ENCODE measurements at regions not wholly inside any gene's neighbourhood (a gene's known extent, or its start where the extent isn't known, plus 50 kb on each side); places are given as distances from the start of the nearest gene placed in this dataset.
A peak's percentile ranks its signal among the peaks of the same experiment; 100 is the strongest.
"Not testable (repeated sequence)": the region's sequence is repeated elsewhere in the genome, so short reads cannot be mapped to it uniquely, and the experiment has no call there.

DNA sequence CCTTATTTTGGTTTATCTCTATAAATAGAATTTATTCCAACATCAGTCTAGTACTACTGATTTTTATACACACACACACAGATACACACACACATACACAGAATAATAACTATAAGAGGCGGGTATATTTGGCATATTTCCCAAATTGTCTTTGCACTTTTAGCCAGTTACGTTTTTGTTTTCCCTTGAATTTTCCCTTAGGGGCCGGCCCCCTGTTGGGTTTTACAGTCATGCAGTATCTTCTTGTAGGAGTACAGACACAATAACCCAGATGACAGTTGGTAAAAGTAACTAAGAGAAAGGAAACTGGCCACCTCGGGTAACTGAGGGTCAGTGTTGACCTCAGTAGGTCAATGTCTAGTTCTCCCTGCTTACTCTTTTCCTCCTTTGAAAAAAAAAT is 50.9 kb downstream of the DISP1 start:
- DNase-seq (ENCODE audit: low spot score) = no peak

DNA sequence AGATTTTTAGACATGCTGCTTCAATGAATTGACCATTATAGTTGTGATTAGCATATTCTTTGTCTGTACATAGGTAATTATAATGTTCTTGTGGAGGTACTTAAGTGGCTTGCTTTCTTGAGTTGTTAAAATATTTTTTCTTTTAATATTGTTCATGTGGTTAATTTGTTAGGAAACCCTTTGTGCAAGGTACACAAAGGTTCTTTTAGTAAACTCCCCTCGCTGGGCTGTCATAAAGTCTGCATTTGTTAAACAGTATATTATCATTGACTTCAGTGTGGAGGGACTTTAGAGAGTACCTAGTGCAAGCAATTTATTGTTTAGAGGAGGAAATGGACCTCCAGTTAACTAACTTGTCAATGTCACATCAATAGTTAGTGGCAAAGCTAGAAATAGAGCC is 52.5 kb downstream of the DISP1 start:
- no peak for DNase-seq (ENCODE audit: low spot score)

DNA sequence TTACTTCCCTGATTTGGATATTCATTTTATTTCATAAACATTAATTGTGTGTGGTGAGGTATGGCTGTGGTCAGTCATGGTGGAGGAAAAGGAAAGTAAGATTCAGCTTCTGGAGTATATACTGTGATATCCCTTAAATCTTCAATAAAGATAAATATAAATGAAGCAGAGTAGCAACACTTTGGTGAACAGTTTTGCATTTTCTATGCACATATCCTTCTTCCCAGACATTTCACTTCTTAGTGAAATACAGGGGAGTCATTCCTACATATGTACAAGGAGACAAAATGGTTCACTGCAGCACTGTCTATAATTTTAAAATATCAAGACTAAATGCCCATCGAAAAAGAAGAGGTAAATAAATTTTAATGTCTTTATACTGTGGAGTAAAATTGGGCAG is 61.3 kb downstream of the DISP1 start:
- DNase-seq (ENCODE audit: low spot score) = no peak

DNA sequence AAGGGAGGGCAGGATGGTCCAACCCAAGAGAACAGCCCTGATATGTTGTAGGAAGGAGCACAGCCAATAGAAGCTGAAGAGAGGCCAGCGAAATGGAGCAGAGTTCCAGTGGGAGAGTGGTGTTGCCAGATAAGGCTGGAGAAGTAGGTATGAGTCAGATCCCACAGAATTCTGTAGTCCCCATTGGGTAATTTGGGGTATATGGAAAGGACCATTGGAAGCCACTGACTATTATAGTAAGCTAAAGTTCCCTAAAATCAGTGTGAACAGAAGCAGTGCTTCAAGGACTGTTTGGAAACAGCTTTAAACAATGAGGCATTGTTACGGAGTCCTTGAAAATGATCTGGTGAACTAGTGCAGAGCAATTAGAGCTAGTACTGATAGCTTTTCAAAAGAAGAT is 63.0 kb downstream of the DISP1 start:
- no peak for DNase-seq (ENCODE audit: low spot score)

DNA sequence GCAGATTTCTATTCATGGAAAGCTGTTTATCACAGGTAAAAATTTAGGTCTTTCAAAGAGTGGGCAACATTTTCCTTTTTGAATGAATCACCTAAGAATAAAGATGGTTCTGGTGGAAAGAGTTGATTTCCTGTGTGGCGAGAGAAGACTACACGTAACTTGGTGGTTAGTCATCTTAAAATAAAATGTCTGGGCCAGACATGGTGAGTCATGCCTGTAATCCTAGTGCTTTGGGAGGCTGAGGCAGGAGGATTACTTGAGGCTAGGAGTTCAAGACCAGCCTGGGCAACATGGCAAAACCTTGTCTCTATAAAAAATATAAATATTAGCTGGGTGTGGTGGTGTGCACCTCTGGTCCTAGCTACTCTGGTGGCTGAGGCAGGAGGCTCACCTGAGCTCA is 65.7 kb downstream of the DISP1 start:
- DNase-seq (ENCODE audit: low spot score) = peak; percentile 49

DNA sequence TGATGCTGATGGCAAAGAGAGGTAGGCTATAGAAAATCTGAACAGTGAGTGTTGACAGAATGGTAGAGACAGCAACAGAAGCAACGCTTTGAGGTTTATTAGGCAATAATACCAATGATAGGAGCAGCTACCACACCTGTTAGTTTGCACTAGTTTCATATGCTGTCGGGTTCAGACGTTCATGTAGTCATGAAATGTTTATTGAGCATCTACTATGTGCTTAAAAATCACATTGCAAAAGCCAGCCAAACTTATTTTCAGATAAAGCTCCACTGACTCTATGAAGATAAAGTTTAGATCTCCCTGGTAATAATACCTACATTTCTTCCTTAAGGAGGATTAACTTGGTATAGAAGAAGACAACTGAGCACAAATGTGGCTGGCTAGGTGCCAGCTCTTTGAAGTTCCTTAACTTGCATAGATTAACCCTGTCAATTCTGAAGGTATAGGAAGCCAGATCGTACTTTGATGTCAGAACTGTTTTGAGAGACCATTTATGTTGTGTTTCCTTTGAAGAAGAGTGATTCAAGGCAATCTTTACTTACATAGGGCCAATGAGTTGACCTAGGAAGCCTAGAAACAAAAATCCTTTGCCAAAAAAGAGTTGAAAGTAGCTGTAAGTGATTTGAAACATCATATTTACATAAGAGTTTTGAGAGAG is 71.5 kb downstream of the DISP1 start:
- DNase-seq (ENCODE audit: low spot score) = no peak

DNA sequence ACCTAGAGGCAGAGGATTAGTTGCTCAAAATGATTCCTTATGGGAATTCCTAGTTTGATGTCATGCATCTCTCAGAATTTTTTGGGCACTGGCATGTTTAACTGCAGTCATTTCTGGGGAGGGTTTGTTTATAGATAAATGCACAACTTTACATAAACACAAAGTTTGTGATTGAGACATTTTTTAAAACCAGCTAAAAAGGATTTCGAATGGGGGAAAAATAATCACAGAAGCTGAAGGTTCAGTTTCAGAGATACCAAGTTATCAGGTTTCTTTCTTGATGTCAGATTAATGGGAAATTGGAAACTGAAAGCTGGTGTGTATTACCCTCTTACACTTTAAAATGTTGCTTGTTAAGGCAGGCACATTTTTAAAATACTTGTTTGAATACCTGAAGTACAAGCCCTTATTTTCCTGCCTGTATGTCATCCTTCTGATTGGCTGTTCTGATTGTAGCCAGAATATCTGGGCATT is 72.1 kb downstream of the DISP1 start:
- DNase-seq (ENCODE audit: low spot score) = no peak

DNA sequence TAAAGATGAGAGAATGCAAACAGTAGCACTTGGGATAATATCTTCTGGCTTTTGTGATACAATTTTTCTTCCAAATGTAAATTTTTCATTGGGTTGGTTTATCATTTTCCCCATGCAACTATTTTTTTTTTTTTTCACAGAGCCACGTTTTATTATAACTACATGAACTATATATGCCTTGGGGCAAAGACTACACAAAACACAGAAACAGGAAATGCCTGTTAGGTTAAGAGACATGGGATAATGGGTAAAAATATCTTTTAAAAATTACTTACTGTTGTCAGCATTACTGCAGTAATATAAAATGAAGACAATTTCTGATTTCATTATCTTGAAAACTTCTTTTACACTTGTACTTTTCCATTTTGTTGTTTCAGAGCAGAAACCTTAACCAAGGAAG is 74.6 kb downstream of the DISP1 start:
- no peak for DNase-seq (ENCODE audit: low spot score)

DNA sequence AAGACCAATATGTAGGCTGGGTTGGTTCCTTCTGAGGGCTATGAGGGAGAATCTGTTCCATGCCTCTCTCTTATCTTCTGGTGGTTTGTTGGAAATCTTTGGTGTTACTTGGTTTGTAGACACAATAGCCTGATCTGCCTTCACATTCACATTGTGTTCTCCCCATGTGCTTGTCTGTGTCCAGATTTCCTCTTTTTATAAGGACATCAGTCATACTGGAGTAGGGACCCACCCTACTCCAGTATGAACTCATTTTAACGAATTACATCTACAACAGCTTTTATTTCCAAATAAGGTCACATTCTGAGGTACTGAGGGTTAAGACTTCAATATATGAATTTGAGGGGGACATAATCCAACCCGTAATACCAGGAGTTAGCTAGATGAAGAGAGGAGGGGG is 75.9 kb downstream of the DISP1 start:
- DNase-seq (ENCODE audit: low spot score) = no peak

DNA sequence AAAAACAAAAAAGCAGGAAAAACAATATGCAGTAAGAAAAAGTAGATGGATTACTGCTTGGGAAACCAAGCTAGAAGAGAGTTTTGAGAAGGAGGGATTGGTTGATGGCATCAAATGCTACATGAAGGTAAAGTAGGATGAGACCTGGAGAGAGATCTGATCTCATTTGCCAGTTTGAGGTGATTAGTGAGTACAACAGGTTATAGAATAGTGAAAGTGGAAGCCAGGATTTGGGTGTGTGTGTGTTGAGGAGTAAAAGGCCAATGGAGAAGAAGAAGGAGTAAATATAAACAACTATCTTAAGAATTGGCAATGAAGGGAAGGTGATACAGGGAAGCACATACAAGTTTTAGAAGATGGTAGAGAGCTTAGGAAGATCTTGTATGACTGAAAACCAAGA is 76.7 kb downstream of the DISP1 start:
- no peak for DNase-seq (ENCODE audit: low spot score)

DNA sequence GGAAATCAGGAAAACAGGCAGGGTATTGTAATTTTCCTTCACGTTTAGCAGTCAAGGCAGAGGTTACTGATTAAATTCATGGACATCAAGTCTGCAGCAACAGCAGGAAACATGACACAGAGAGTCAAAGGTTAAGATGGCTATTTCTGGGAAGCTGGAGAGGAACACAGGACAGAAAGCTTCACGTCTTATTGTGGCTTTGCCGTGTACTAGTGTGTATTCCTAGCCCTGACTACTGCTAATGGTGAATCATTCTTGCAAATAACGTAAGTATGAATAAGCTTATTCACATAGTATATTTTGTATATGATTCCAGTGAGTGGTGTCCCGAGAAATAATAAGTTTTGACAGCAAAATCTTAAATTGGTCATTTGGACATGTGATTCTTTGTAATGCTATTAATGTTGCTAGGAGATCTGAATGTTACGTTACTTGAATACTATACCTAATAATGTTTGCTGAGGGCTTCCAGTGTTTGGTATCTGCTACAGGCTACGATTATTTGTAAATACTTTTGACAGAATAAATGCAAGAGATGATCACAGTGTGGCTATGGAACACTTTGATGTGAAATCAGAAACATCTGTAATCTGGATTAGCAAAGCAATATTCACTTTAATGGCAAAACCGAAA is 77.4 kb downstream of the DISP1 start:
- peak; percentile 96 for DNase-seq (ENCODE audit: low spot score)

DNA sequence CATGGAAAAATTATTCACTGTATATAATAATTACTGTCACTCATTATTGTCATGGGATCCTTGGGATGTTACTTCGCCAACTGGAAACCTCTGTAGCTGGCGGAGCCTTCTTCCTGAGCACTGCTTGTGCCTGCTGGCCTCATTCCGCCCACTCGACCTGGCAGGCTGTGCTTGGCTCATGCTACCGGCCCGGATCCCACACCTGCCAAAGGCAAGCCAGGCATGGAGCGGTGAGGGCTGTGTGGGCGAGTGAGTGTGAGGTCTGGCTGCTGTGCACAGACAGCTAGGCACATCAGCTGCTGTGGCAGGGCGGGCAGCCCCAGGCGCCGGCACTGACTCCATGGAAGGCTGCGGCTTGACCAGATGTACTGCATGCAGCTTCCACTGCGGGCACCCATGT is 78.4 kb downstream of the DISP1 start:
- no peak for DNase-seq (ENCODE audit: low spot score)

DNA sequence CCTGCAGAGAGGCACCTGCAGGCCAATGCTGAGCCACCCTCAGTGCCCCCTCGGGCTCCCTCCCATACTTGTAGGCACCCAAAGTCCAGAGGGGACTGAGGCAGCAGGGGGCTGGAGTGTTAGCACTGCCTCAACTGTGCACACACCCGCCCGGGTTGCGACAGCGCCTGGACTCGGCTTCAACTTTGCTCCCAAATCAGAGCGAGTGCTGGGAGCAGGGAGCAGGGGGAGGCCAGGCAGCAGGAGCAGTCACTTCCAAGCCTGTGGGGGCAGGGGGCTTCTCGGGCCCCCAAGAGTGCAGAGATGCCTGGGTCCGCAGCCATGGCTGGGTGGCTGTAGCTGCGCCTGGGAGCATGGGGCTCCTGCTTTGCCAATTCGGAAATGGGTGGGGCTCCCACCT is 79.5 kb downstream of the DISP1 start:
- DNase-seq (ENCODE audit: low spot score) = no peak

DNA sequence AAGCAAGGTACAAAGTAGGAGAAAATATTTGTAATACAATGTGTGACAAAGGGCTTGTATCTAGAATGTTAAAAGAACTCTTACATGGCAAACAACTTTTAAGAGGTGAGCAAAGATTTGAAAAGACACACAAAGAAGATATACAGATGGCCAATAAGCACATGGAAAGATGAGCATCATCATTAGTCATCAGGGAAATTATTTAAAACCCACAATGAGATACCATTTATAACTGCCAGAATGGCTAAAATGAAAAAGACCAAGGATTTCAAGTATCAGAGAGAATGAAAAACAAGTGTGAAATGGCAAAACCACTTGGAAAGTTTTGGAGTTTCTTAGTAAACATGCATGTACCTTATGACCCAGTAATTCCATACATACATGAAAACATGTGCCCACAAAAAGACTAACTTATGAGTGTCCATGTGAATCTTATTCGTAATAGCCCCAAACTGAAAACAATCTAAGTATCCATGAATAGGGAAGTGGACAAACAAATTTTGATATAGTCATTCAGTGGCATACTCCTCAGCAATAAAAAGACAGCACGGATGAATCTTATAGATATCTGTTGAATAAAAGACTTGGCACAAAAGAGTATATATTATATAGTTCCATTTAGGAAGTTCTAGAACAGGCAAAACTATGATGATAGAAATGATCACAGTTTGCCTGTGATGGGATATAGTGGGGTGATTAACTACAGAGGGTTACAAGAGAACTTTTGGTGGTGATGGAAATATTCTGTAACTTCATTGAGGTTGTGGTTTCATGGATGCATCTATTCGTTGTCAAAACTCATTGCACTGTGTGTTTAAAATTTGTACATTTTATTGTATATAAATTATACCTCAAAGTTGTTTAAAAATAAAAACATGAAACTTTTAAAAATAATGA is 82.0 kb downstream of the DISP1 start:
- no peak for DNase-seq (ENCODE audit: low spot score)

DNA sequence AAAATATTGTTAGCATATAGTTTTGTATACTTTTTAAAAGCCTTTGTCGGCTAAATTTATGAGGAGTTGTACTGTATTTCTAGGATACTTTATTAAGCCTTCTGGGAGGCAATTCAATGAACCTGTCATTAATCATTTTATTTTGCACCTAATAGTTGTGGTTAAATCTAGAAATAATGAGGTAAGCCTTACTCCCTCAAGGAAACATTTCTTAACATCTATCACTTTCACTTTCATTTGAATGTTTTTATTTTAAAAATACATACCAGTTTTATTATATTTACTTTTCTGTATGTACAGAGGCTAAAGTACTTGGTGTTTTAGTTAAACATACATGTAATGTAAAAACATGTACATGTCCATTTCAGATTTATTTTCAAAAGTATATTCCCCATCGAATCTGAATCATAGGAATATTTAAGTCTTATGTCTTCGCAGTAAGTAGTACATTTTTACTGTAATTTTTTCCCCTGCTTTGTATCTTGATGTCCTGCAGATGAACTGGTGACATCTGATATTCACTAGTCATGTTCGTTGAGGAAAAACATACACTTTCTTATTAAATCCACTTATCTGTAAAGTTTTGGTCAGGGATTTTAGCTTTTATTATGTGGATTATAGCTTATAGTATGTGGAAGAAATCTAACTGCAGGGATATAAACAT is 82.8 kb downstream of the DISP1 start:
- no peak for DNase-seq (ENCODE audit: low spot score)

DNA sequence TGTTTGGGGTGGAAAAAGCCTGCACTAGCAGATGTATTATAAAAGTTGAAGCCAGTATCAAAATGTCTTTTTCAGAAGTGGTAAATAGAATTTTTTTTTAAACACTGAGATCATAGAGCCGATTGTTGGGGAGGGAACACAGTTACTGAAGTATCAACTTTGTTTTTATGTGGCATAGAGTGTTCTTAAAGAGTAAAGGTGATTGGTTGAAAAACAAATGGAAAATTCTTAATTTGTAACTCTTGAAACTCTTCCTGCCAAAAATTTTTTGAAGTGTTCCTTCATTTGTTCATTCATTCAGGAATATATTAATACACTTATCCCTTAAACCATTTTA is 83.3 kb downstream of the DISP1 start:
- DNase-seq (ENCODE audit: low spot score) = no peak

DNA sequence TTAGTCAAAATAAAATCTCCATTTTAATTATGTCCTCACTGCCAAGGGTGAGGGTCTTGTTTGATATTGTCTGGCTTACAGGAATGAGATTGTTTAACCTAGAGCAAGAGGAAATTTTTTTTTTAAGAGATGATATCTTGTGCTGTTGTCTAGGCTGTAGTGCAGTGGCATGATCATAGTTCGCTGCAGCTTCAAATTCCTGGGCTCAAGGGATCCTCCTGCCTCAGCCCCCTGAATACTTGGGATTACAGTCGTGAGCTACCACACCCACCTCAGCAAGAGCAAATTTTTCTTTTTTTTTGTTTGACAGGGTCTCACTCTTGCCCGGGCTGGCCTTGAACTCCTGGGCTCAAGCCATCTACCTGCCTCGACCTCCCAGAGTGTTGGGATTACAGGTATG is 84.6 kb downstream of the DISP1 start:
- DNase-seq (ENCODE audit: low spot score) = no peak

DNA sequence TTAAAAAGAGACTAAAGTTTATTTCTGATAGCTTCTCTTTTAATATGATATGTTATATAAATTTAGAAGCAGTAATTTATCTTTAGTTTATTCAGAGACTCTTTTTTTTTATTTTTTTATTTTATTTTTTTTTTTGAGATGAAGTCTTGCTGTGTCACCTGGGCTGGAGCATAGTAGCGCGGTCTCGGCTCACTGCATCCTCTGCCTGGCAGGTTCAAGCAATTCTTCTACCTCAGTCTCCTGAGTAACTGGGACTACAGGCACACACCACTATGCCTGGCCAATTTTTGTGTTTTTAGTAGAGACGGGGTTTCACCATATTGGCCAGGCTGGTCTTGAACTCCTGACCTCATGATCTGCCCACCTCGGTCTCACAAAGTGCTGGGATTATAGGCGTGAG is 89.6 kb downstream of the DISP1 start:
- no peak for DNase-seq (ENCODE audit: low spot score)

DNA sequence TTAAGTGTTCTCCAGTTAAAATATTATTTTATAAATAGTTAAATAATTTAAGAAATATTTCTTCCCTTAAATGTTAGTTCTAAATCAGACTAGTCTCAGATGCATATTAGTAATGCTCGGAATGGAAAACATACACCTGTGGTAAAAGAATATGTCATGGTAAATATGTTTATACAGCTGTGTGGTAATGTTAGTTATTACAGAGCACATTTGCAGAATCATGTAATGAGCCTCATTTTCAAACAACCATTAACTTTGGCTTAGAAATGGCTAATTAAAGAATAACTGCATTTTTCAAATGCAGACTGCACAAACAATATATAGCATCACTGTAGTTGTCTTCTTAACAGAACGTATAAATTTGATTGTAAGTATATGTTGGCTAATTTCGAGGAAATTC is 90.3 kb downstream of the DISP1 start:
- no peak for DNase-seq (ENCODE audit: low spot score)

DNA sequence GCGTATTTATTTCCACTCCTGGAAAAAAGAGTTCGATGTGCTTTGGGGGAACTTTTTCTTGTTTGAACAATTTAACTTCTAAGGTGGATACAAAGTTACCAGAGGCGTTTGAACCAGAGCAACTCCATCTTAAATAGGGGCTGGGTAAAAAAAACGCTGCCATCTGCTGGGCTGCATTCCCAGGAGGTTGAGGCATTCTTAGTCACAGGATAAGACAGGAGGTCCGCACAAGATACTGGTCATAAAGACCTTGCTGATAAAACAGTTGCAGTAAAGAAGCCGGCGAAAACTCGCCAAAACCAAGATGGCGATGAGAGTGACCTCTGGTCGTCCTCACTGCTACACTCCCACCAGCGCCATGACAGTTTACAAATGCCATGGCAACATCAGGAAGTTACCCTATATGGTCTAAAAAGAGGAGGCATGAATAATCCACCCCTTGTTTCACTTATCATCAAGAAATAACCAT is 91.5 kb downstream of the DISP1 start:
- not testable (repeated sequence) for DNase-seq (ENCODE audit: low spot score)

DNA sequence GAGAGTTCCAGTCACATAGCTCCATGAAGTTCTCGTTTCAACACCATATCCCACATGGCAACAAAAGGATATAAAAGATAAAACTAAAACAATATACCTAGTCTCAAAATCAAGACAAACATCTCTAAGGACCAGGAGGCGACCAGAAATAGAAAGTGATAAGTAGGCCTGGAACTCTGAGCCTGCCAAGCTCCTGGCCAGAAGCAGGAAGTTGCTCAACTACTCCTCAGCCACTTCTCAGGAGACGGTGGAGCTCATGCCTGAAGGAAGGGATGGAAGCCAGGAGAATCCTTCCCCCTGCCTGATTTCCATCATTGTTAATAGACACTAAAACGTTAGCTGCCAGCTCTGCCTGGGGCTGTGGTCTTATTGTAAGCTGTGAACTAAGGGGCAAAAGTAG is 94.7 kb downstream of the DISP1 start:
- no peak for DNase-seq (ENCODE audit: low spot score)

DNA sequence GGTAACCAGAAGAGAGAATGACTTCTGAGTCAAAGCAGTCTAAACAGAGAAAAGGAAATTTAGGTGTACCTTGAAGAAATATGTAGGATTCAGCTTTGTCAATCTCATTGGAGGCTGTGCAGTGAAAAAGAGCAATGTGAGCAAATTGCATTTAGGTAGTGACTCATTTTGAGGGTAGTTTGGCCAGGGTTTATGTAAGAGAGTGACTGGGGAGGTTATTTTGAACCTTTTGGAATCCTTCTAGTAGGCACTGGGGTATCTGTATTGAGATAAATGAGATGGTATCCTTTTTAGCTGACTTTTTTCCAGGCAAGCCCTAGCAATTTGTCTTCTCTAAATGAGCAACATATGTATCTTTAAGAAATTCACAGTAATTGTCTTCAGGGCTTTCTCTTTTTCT is 95.9 kb downstream of the DISP1 start:
- DNase-seq (ENCODE audit: low spot score) = no peak

DNA sequence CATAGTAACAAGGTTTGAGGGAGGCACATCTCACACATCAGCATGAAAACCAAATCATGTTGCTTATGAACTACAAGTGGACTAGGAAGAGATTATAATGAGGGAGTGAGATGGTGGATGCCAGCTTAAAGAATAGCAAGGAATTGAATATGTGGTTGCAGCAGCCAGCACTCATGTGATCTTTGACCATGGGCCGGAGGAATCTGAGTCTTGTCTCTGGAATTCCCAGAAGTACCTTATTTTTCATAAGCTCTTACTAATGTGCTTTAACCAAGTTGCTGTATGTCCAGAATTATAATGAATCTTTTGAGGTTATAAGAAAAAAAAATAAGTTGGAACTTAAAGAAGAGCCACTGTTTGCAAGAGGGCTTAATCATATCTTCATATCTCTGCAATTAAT is 97.0 kb downstream of the DISP1 start:
- DNase-seq (ENCODE audit: low spot score) = no peak

Data from kidney capillary endothelial cell (primary cell).